Thymus (tissue), 11 donors: ENCODE measurements at regions not wholly inside any gene's neighbourhood (a gene's known extent, or its start where the extent isn't known, plus 50 kb on each side); places are given as distances from the start of the nearest gene placed in this dataset.

Experiments used
- DNase-seq, 9 donors: peaks; one replicate each; pipeline ENCODE4 v3.0.0-alpha.2; 2013; ENCODE audit warnings: low spot score in 9 of 9, low read depth in 6 of 9, missing footprints in 1 of 9
- H3K27ac ChIP-seq, 2 donors: one replicate each; pipeline ENCODE4 v1.5.1; 2013; ENCODE audit warnings: control low read depth in 1 of 2, low read depth in 1 of 2, low read length in 1 of 2, mild to moderate bottlenecking in 1 of 2, moderate library complexity in 1 of 2
- H3K27me3 ChIP-seq, 2 donors: one replicate each; pipeline ENCODE4 v1.5.1; 2013; ENCODE audit warnings: low read length in 1 of 2; ENCODE audit not compliant: control insufficient read depth in 2 of 2, insufficient read depth in 1 of 2
- H3K36me3 ChIP-seq, 2 donors: one replicate each; pipeline ENCODE4 v1.5.1; 2013; ENCODE audit warnings: low read length in 1 of 2, mild to moderate bottlenecking in 1 of 2, moderate library complexity in 1 of 2; ENCODE audit not compliant: control insufficient read depth in 2 of 2, insufficient read depth in 2 of 2
- H3K4me1 ChIP-seq, 2 donors: one replicate each; pipeline ENCODE4 v1.5.1; 2013; ENCODE audit warnings: low read length in 2 of 2; ENCODE audit not compliant: control insufficient read depth in 2 of 2, insufficient read depth in 2 of 2
- H3K4me3 ChIP-seq, 2 donors: one replicate each; pipeline ENCODE4 v1.5.1; 2013; ENCODE audit warnings: low read length in 2 of 2, control low read depth in 1 of 2, mild to moderate bottlenecking in 1 of 2
- H3K9me3 ChIP-seq, 2 donors: one replicate each; pipeline ENCODE4 v1.5.1; 2013; ENCODE audit warnings: low read length in 1 of 2, mild to moderate bottlenecking in 1 of 2; ENCODE audit not compliant: control insufficient read depth in 2 of 2, insufficient read depth in 1 of 2
- WGBS: extraction: QIAGEN DNeasy Blood & Tissue Kit; methylation state at CpG from one replicate; pipeline ENCODE4 v1.1.7; 2013; 5-methylcytosine and 5-hydroxymethylcytosine counted together
- donor health status: healthy.

GRCh38 chr16:79776243-79776847, 175.8 kb upstream of the MAF start:
- peak in 4 of 9 donors; percentile 34 to 66 (median 43) for DNase-seq
- Histone ChIP-seq H3K27me3 (no peaks in the 10 kb centered on the region), H3K36me3 (no peaks in the 10 kb centered on the region), H3K27ac (peak overlapping the region in 1 of 2 donors; percentile 8), H3K4me3 (no peak overlapping the region), H3K9me3 (no peaks in the 10 kb centered on the region), H3K4me1 (peaks cover 7 to 10% of the 10 kb centered on the region in 2 donors)
- WGBS = 67% methylated on average over 4 of the region's 4 CpGs

- H3K4me1 ChIP-seq = peaks cover 26 to 42% of the 10 kb centered on the region in 2 donors
- H3K4me3 ChIP-seq = no peak overlapping the region
- no peak for DNase-seq
- no peaks in the 10 kb centered on the region for H3K27me3 ChIP-seq
- H3K27ac ChIP-seq = no peak overlapping the region
- 98% methylated on average over 3 of the region's 3 CpGs for WGBS
- H3K36me3 ChIP-seq = no peaks in the 10 kb centered on the region
- no peaks in the 10 kb centered on the region for H3K9me3 ChIP-seq
Measured at GRCh38 chr16:79772784-79773183, 172.2 kb upstream of the MAF start.

- 92% methylated on average over 4 of the region's 4 CpGs for WGBS
- Histone ChIP-seq H3K27ac (no peak overlapping the region), H3K9me3 (no peaks in the 10 kb centered on the region), H3K36me3 (no peaks in the 10 kb centered on the region), H3K4me1 (peaks cover 27 to 43% of the 10 kb centered on the region in 2 donors), H3K27me3 (no peaks in the 10 kb centered on the region), H3K4me3 (no peak overlapping the region)
- DNase-seq = no peak
Measured at GRCh38 chr16:79772048-79772447, 171.5 kb upstream of the MAF start.

- Histone ChIP-seq H3K9me3 (no peaks in the 10 kb centered on the region), H3K27ac (peak overlapping the region; percentile 85 to 86)
Measured at GRCh38 chr16:79770244-79771064, 169.9 kb upstream of the MAF start.

DNA sequence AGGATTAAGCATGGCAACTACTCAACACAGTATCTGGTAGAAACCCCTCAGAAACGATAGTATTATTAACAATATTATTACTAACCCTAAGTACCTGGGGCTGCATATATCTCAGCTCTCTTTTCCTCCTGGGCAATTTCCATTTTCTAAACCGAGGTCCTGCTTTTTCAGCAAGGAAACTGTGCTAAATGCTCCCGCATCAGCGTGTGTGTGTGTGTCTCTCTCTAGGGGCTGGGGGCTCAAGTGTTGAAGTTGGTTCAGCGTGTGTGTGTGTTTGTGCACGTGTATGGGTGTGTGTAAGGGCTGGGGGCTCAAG, 169.3 kb upstream of the MAF start:
- Histone ChIP-seq H3K27ac (peak overlapping the region; percentile 85 to 86), H3K9me3 (no peaks in the 10 kb centered on the region), H3K27me3 (no peaks in the 10 kb centered on the region), H3K4me1 (peaks cover 20 to 34% of the 10 kb centered on the region in 2 donors), H3K4me3 (peak overlapping the region; percentile 58 to 59), H3K36me3 (no peaks in the 10 kb centered on the region)
- no peak for DNase-seq
- 26% methylated on average over 6 of the region's 6 CpGs for WGBS

More at GRCh38 chr16:79770244-79771064, 169.9 kb upstream of the MAF start:
- H3K27me3 ChIP-seq = no peaks in the 10 kb centered on the region
- peak overlapping the region; percentile 58 to 59 for H3K4me3 ChIP-seq
- WGBS = 3% methylated on average over 59 of the region's 59 CpGs
- H3K4me1 ChIP-seq = peaks cover 20 to 34% of the 10 kb centered on the region in 2 donors
- peak; percentile 57 to 92 (median 78) for DNase-seq
- H3K36me3 ChIP-seq = no peaks in the 10 kb centered on the region

GRCh38 chr16:79769270-79769927, 168.9 kb upstream of the MAF start:
- H3K36me3 ChIP-seq = no peaks in the 10 kb centered on the region
- peak in 1 of 9 donors; percentile 24 for DNase-seq
- no peaks in the 10 kb centered on the region for H3K27me3 ChIP-seq
- H3K4me3 ChIP-seq = peak overlapping the region in 1 of 2 donors; percentile 58
- H3K27ac ChIP-seq = peak overlapping the region; percentile 37 to 86
- no peaks in the 10 kb centered on the region for H3K9me3 ChIP-seq
- WGBS = 80% methylated on average over 4 of the region's 4 CpGs
- peaks cover 20 to 34% of the 10 kb centered on the region in 2 donors for H3K4me1 ChIP-seq

- peak overlapping the region; percentile 83 to 86 for H3K27ac ChIP-seq
- peak in 2 of 9 donors; percentile 48 to 59 for DNase-seq
- 56% methylated on average over 10 of the region's 10 CpGs for WGBS
- no peaks in the 10 kb centered on the region for H3K9me3 ChIP-seq
- peaks cover 20 to 34% of the 10 kb centered on the region in 2 donors for H3K4me1 ChIP-seq
- no peaks in the 10 kb centered on the region for H3K27me3 ChIP-seq
- no peaks in the 10 kb centered on the region for H3K36me3 ChIP-seq
- no peak overlapping the region for H3K4me3 ChIP-seq
Measured at GRCh38 chr16:79768276-79768970, 167.9 kb upstream of the MAF start.

- Histone ChIP-seq H3K36me3 (no peaks in the 10 kb centered on the region), H3K4me3 (no peak overlapping the region), H3K27me3 (no peaks in the 10 kb centered on the region), H3K4me1 (peaks cover 20 to 34% of the 10 kb centered on the region in 2 donors), H3K27ac (peak overlapping the region; percentile 46 to 86), H3K9me3 (no peaks in the 10 kb centered on the region)
- 72% methylated on average over 7 of the region's 7 CpGs for WGBS
- DNase-seq = peak in 2 of 9 donors; percentile 34 to 54
Measured at GRCh38 chr16:79767421-79768275, 167.1 kb upstream of the MAF start.
